ENCODE measurements at regions not wholly inside any gene's neighbourhood (a gene's known extent, or its start where the extent isn't known, plus 50 kb on each side); places are given as distances from the start of the nearest gene placed in this dataset.

- H3K27me3 Mint-ChIP-seq (ENCODE audit: insufficient read depth, unreplicated experiment) = no peaks in the 10 kb centered on the region
- ChIA-PET POLR2A (interaction anchor here (0.7 kb wide), 1 partner anchor 39 kb away, joined by 3 read pairs; no protein-coding TSS in a partner anchor), CTCF (no interaction called here)
Observed at GRCh38 chr2:236803621-236804020, 234.0 kb downstream of the ACKR3 start.

GRCh38 chr2:236805800-236806531 is 236.3 kb downstream of the ACKR3 start:
- intact Hi-C loops (cut with micrococcal nuclease) = no loop called here
- ChIA-PET CTCF (interaction anchor here (0.7 kb wide), 1 partner anchor 16 kb away, joined by 3 read pairs; no protein-coding TSS in a partner anchor), POLR2A (interaction anchor here (0.6 kb wide), 1 partner anchor 15 kb away, joined by 3 read pairs; no protein-coding TSS in a partner anchor)
- no peak for TF ChIP-seq CTCF (IDR thresholded peaks at IDR 0.05; ENCODE audit: unreplicated experiment)
- H3K27me3 Mint-ChIP-seq (ENCODE audit: insufficient read depth, unreplicated experiment) = no peaks in the 10 kb centered on the region
- H3K9me3 Mint-ChIP-seq (ENCODE audit: unreplicated experiment) = peaks cover 7% of the 10 kb centered on the region
- H3K36me3 Mint-ChIP-seq (ENCODE audit: insufficient read depth, unreplicated experiment) = no peaks in the 10 kb centered on the region
- H3K27ac Mint-ChIP-seq (ENCODE audit: low read depth, unreplicated experiment) = no peak overlapping the region
- no peak for DNase-seq (ENCODE audit: unreplicated experiment)
- no TSS peak for BruUV-seq (replicated peaks)
- H3K4me1 Mint-ChIP-seq (ENCODE audit: insufficient read depth, unreplicated experiment) = no peaks in the 10 kb centered on the region
- H3K4me3 Mint-ChIP-seq (ENCODE audit: unreplicated experiment) = no peak overlapping the region

More at GRCh38 chr2:236803621-236804020, 234.0 kb downstream of the ACKR3 start:
- no peak for DNase-seq (ENCODE audit: unreplicated experiment)
- TF ChIP-seq CTCF (IDR thresholded peaks at IDR 0.05; ENCODE audit: unreplicated experiment) = no peak
- no TSS peak for BruUV-seq (replicated peaks)
- Mint-ChIP-seq H3K4me1 (ENCODE audit: insufficient read depth, unreplicated experiment) (no peaks in the 10 kb centered on the region), H3K9me3 (ENCODE audit: unreplicated experiment) (peaks cover 4% of the 10 kb centered on the region), H3K36me3 (ENCODE audit: insufficient read depth, unreplicated experiment) (no peaks in the 10 kb centered on the region), H3K27ac (ENCODE audit: low read depth, unreplicated experiment) (no peak overlapping the region), H3K4me3 (ENCODE audit: unreplicated experiment) (no peak overlapping the region)
- intact Hi-C loops (cut with micrococcal nuclease) = no loop called here

GRCh38 chr2:236809716-236810115 is 240.1 kb downstream of the ACKR3 start:
- DNase-seq (ENCODE audit: unreplicated experiment) = no peak
- POLR2A ChIA-PET = no interaction called here
- Mint-ChIP-seq H3K4me1 (ENCODE audit: insufficient read depth, unreplicated experiment) (no peaks in the 10 kb centered on the region), H3K27ac (ENCODE audit: low read depth, unreplicated experiment) (no peak overlapping the region), H3K27me3 (ENCODE audit: insufficient read depth, unreplicated experiment) (no peaks in the 10 kb centered on the region), H3K4me3 (ENCODE audit: unreplicated experiment) (no peak overlapping the region), H3K36me3 (ENCODE audit: insufficient read depth, unreplicated experiment) (no peaks in the 10 kb centered on the region), H3K9me3 (ENCODE audit: unreplicated experiment) (peaks cover 7% of the 10 kb centered on the region)
- intact Hi-C loops (cut with micrococcal nuclease) = no loop called here
- CTCF ChIA-PET = no interaction called here
- BruUV-seq (replicated peaks) = no TSS peak
- no peak for TF ChIP-seq CTCF (IDR thresholded peaks at IDR 0.05; ENCODE audit: unreplicated experiment)

- TF ChIP-seq CTCF (IDR thresholded peaks at IDR 0.05; ENCODE audit: unreplicated experiment) = no peak
- H3K4me1 Mint-ChIP-seq (ENCODE audit: insufficient read depth, unreplicated experiment) = no peaks in the 10 kb centered on the region
- H3K27me3 Mint-ChIP-seq (ENCODE audit: insufficient read depth, unreplicated experiment) = no peaks in the 10 kb centered on the region
- CTCF ChIA-PET = no interaction called here
- no peak overlapping the region for H3K4me3 Mint-ChIP-seq (ENCODE audit: unreplicated experiment)
- intact Hi-C loops (cut with micrococcal nuclease) = no loop called here
- no peak for DNase-seq (ENCODE audit: unreplicated experiment)
- POLR2A ChIA-PET = no interaction called here
- BruUV-seq (replicated peaks) = no TSS peak
- H3K9me3 Mint-ChIP-seq (ENCODE audit: unreplicated experiment) = peaks cover 7% of the 10 kb centered on the region
- H3K27ac Mint-ChIP-seq (ENCODE audit: low read depth, unreplicated experiment) = no peak overlapping the region
- H3K36me3 Mint-ChIP-seq (ENCODE audit: insufficient read depth, unreplicated experiment) = no peaks in the 10 kb centered on the region
Observed at GRCh38 chr2:236811062-236811656, 241.5 kb downstream of the ACKR3 start.

All from MCF 10A (cell line).